ENCODE measurements at regions not wholly inside any gene's neighbourhood (a gene's known extent, or its start where the extent isn't known, plus 50 kb on each side); places are given as distances from the start of the nearest gene placed in this dataset.

- TF ChIP-seq PRDM10 (tag by site-specific recombination; IDR thresholded peaks at IDR 0.05) (no peak), ZNF449 (tag by site-specific recombination; IDR thresholded peaks at IDR 0.05) (no peak), ZSCAN18 (tag by site-specific recombination; IDR thresholded peaks at IDR 0.05) (no peak), ZNF518A (tag by site-specific recombination; conservative IDR thresholded peaks at IDR 0.05; ENCODE audit: low read depth) (no peak), ZNF843 (tag by site-specific recombination; IDR thresholded peaks at IDR 0.05) (no peak), ZNF398 (tag by site-specific recombination; IDR thresholded peaks at IDR 0.05) (no peak), ZNF544 (tag by site-specific recombination; IDR thresholded peaks at IDR 0.05) (no peak), SCRT2 (tag by site-specific recombination; IDR thresholded peaks at IDR 0.05) (no peak), ZNF529 (tag by site-specific recombination; IDR thresholded peaks at IDR 0.05; ENCODE audit: insufficient replicate concordance) (no peak), ZNF280C (tag by site-specific recombination; IDR thresholded peaks at IDR 0.05) (no peak), ZNF10 (tag by site-specific recombination; IDR thresholded peaks at IDR 0.05) (no peak)
These were observed 1231.9 kb upstream of the C9orf72 start (continued) for GRCh38 chr9:28805197-28805596.

All from HEK293 (cell line).